ENCODE measurements at regions not wholly inside any gene's neighbourhood (a gene's known extent, or its start where the extent isn't known, plus 50 kb on each side); places are given as distances from the start of the nearest gene placed in this dataset.
"Not testable (repeated sequence)": the region's sequence is repeated elsewhere in the genome, so short reads cannot be mapped to it uniquely, and the experiment has no call there.

DNA sequence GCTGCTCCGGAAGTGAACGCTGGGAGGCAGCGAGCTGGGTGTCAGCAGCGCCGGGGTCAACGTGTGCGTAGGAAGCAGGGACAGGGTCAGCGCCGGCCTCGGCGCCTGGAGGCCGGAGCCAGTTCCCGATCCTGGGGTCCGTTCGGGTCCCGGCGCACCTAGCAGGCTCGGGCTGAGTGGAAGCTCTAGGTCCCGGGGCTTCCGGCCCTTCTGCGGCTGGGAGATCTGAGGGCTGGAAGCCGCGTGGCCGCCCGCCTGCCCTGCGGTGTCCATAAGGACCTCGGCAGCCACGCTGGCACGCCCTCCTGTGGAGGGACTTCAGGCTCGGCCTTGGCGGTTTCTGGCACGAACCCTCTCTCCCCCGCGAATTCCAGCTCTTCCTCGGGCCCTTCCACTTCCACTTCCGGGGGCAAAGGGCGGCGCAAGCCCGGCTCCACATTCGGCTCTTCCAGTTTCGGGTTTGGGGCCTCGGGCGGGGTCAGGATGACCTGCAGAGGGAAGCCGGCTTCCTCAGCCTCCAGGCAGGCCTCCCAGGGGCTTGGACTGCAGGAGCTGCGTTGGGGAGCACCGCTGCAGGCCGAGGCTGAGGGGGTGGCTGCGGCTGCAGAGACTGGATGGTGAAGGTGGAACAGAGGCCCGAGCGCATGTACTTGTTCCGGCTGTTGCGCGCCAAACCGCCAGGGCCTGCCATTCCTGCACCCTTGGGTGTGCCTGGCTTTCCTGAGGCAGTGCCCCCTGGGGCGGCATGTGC lies 146.2 kb downstream of the TMEM121 start:
- H3K27ac Mint-ChIP-seq; DNase-seq; H3K27me3 Mint-ChIP-seq; H3K36me3 Mint-ChIP-seq (ENCODE audit: low read depth); ATAC-seq (ENCODE audit: low read depth); H3K9me3 Mint-ChIP-seq; CTCF ChIA-PET; POLR2A ChIA-PET; H3K4me3 Mint-ChIP-seq: not testable (repeated sequence)
- intact Hi-C loops (cut with micrococcal nuclease): loop anchor here (10.0 kb wide), 3 partner anchors 118 to 332 kb away; no protein-coding TSS in a partner anchor
- peaks cover 18% of the 10 kb centered on the region for H3K4me1 Mint-ChIP-seq

GRCh38 chr14:105675433-105675832 lies 149.1 kb downstream of the TMEM121 start:
- intact Hi-C loops (cut with micrococcal nuclease): loop anchor here (10.0 kb wide), 3 partner anchors 121 to 329 kb away; no protein-coding TSS in a partner anchor
- not testable (repeated sequence) for DNase-seq; H3K27me3 Mint-ChIP-seq; H3K27ac Mint-ChIP-seq; ATAC-seq (ENCODE audit: low read depth); H3K9me3 Mint-ChIP-seq; H3K4me3 Mint-ChIP-seq; H3K36me3 Mint-ChIP-seq (ENCODE audit: low read depth)
- H3K4me1 Mint-ChIP-seq: peaks cover 11% of the 10 kb centered on the region
- ChIA-PET CTCF (interaction anchor here (1.1 kb wide), 1 partner anchor 330 kb away, joined by 3 read pairs; no protein-coding TSS in a partner anchor), POLR2A (interaction anchor here (0.6 to 0.9 kb wide), 2 partner anchors 186 to 494 kb away, joined by 3 read pairs; no protein-coding TSS in a partner anchor)

DNA sequence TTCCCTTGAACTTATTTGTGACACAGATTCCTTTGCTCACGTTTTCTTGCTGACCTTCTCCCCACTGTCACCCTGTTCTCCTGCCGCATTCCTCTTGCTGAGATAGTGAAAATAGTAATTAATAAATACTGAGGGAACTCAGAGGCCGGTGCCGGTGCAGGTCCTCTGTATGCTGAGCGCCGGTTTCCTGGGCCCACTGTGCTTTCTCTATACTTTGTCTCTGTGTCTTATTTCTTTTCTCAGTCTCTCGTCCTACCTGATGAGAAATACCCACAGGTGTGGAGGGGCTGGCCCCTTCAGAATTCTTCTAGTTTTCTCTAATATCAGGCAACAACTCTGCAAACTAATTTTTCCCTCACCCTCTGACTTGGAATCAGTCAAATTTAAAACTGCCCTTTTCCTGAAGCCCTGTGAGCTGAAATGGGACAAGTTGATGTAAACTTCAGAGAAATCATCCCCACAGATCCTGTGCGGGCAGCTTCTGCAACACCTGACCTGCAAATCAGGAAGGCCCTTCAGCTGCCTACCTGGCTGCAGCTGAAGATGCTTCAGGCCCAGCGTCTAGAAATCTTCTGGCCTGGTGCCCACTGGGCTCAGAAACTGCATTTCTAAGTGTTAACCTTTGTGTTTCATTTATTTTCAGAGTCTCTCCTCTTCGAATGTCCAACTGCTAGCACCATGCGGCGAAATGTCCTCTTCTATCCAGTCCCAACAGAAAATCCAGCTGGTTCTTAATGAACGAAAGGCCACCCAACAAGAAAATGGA lies 149.7 kb downstream of the TMEM121 start:
- H3K27ac Mint-ChIP-seq; ATAC-seq (ENCODE audit: low read depth); H3K27me3 Mint-ChIP-seq; CTCF ChIA-PET; H3K36me3 Mint-ChIP-seq (ENCODE audit: low read depth); H3K4me3 Mint-ChIP-seq; DNase-seq; H3K9me3 Mint-ChIP-seq: not testable (repeated sequence)
- intact Hi-C loops (cut with micrococcal nuclease): loop anchor here (10.0 kb wide), 3 partner anchors 121 to 329 kb away; no protein-coding TSS in a partner anchor
- peaks cover 11% of the 10 kb centered on the region for H3K4me1 Mint-ChIP-seq
- POLR2A ChIA-PET: interaction anchor here (0.7 to 0.9 kb wide), 3 partner anchors 109 to 560 kb away, joined by 5 to 10 read pairs (median 6); no protein-coding TSS in a partner anchor

DNA sequence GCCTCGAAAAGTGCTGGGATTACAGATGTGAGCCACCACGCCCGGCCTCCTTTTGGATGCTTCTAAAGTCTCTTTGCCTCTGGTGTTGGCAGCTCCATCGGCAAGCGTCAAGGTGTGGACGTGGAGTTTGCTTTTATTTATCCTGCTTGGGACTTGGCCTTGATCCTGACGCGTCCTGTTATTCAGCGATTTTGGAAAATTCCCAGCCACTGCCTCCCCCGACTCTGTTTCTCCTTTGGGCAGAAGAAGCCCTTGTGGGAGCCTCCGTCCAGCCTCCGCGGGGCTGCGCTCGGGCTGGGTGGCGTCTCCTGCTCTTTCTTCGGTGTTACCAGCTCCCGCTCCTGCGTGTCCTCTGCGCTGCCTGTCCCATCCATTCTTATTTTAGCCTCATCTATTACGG lies 151.7 kb downstream of the TMEM121 start:
- H3K36me3 Mint-ChIP-seq (ENCODE audit: low read depth); ATAC-seq (ENCODE audit: low read depth); POLR2A ChIA-PET; H3K9me3 Mint-ChIP-seq; CTCF ChIA-PET; DNase-seq; H3K27me3 Mint-ChIP-seq: not testable (repeated sequence)
- intact Hi-C loops (cut with micrococcal nuclease): loop anchor here (10.0 kb wide), 3 partner anchors 123 to 327 kb away; no protein-coding TSS in a partner anchor
- peaks cover 19% of the 10 kb centered on the region for H3K4me1 Mint-ChIP-seq
- peak overlapping the region; percentile 61 for H3K4me3 Mint-ChIP-seq
- peak overlapping the region; percentile 61 for H3K27ac Mint-ChIP-seq

- ChIA-PET POLR2A (interaction anchor here (0.7 to 1.1 kb wide), 6 partner anchors 30 to 183 kb away, joined by 4 to 9 read pairs (median 4); no protein-coding TSS in a partner anchor), CTCF (interaction anchor here (0.8 to 1.1 kb wide), 2 partner anchors 31 to 139 kb away, joined by 4 to 5 read pairs; no protein-coding TSS in a partner anchor)
- peak; percentile 7 for ATAC-seq (ENCODE audit: low read depth)
- H3K4me3 Mint-ChIP-seq; H3K27ac Mint-ChIP-seq; H3K27me3 Mint-ChIP-seq; H3K36me3 Mint-ChIP-seq (ENCODE audit: low read depth); DNase-seq; H3K9me3 Mint-ChIP-seq: not testable (repeated sequence)
- intact Hi-C loops (cut with micrococcal nuclease): loop anchor here (10.0 kb wide), 3 partner anchors 124 to 326 kb away; no protein-coding TSS in a partner anchor
- H3K4me1 Mint-ChIP-seq: peaks cover 27% of the 10 kb centered on the region
Measured at GRCh38 chr14:105678996-105679958, 152.9 kb downstream of the TMEM121 start.

- POLR2A ChIA-PET: interaction anchor here (0.7 to 1.1 kb wide), 6 partner anchors 29 to 182 kb away, joined by 4 to 9 read pairs (median 4); no protein-coding TSS in a partner anchor
- peaks cover 34% of the 10 kb centered on the region for H3K4me1 Mint-ChIP-seq
- CTCF ChIA-PET: interaction anchor here (0.8 to 1.1 kb wide), 2 partner anchors 30 to 138 kb away, joined by 4 to 5 read pairs; no protein-coding TSS in a partner anchor
- ATAC-seq (ENCODE audit: low read depth): peak; percentile 73
- peak; percentile 60 for DNase-seq
- not testable (repeated sequence) for H3K27me3 Mint-ChIP-seq; H3K36me3 Mint-ChIP-seq (ENCODE audit: low read depth); H3K4me3 Mint-ChIP-seq; H3K27ac Mint-ChIP-seq; H3K9me3 Mint-ChIP-seq
- intact Hi-C loops (cut with micrococcal nuclease): loop anchor here (2.0 to 10.0 kb wide), 5 partner anchors 55 to 325 kb away; no protein-coding TSS in a partner anchor
Measured at GRCh38 chr14:105679959-105680735, 153.8 kb downstream of the TMEM121 start.

- POLR2A ChIA-PET; CTCF ChIA-PET; DNase-seq; H3K27me3 Mint-ChIP-seq; H3K9me3 Mint-ChIP-seq; H3K36me3 Mint-ChIP-seq (ENCODE audit: low read depth); H3K27ac Mint-ChIP-seq: not testable (repeated sequence)
- intact Hi-C loops (cut with micrococcal nuclease): loop anchor here (1.0 to 10.0 kb wide), 3 partner anchors 54 to 178 kb away; no protein-coding TSS in a partner anchor
- peak overlapping the region; percentile 55 for H3K4me3 Mint-ChIP-seq
- peaks cover 35% of the 10 kb centered on the region for H3K4me1 Mint-ChIP-seq
- ATAC-seq (ENCODE audit: low read depth): peak; percentile 50
Measured at GRCh38 chr14:105680736-105681098, 154.3 kb downstream of the TMEM121 start.

- peaks cover 36% of the 10 kb centered on the region for H3K4me1 Mint-ChIP-seq
Measured at GRCh38 chr14:105681606-105682185, 155.3 kb downstream of the TMEM121 start.

DNA sequence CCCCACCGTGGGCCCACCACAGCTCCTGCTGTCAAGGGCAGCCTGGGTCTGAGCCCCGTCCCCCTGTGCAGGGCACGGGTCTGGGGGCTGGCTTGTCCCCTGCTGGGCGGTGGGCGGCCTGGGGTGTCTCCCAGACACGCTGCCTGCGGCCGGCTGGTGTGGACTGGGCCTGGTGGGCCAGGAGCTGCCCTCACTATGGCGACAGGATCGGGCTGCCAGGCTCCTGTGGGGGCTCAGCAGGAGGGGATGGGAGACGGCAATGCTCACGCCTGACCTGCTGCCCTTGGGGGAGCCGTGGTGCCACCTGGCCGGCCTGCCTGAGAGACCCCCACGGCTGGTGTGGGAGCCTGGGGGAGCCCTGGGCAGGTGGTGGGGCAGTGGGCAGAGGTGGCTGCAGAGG lies 156.1 kb downstream of the TMEM121 start:
- CTCF ChIA-PET; H3K27ac Mint-ChIP-seq; POLR2A ChIA-PET; H3K36me3 Mint-ChIP-seq (ENCODE audit: low read depth); H3K4me3 Mint-ChIP-seq; ATAC-seq (ENCODE audit: low read depth); H3K9me3 Mint-ChIP-seq; H3K27me3 Mint-ChIP-seq: not testable (repeated sequence)
- DNase-seq: peak; percentile 15
- peaks cover 40% of the 10 kb centered on the region for H3K4me1 Mint-ChIP-seq
- intact Hi-C loops (cut with micrococcal nuclease): loop anchor here (10.0 kb wide), 1 partner anchor 52 kb away; no protein-coding TSS in a partner anchor

More at GRCh38 chr14:105681606-105682185, 155.3 kb downstream of the TMEM121 start:
- Mint-ChIP-seq H3K27ac (peak overlapping the region; percentile 97), H3K4me3 (peak overlapping the region; percentile 72)
- DNase-seq (peak; percentile 55), ATAC-seq (ENCODE audit: low read depth) (peak; percentile 11)
- H3K36me3 Mint-ChIP-seq (ENCODE audit: low read depth); POLR2A ChIA-PET; CTCF ChIA-PET; H3K27me3 Mint-ChIP-seq; H3K9me3 Mint-ChIP-seq: not testable (repeated sequence)
- intact Hi-C loops (cut with micrococcal nuclease): loop anchor here (1.0 to 10.0 kb wide), 3 partner anchors 53 to 177 kb away; no protein-coding TSS in a partner anchor
